ENCODE measurements at regions not wholly inside any gene's neighbourhood (a gene's known extent, or its start where the extent isn't known, plus 50 kb on each side); places are given as distances from the start of the nearest gene placed in this dataset.
"Not testable (repeated sequence)": the region's sequence is repeated elsewhere in the genome, so short reads cannot be mapped to it uniquely, and the experiment has no call there.

- no peak overlapping the region for H3K27ac ChIP-seq (ENCODE audit: low read depth, low read length)
- 76 to 97% (median 81%) methylated on average over 1 of the region's 1 CpG for WGBS, 3 donors
Measured at GRCh38 chr5:125660231-125660895, 762.8 kb upstream of the GRAMD2B start.

GRCh38 chr5:125661584-125661983 lies 761.6 kb upstream of the GRAMD2B start:
- 91 to 98% (median 95%) methylated on average over 1 of the region's 1 CpG for WGBS, 3 donors
- H3K27ac ChIP-seq (ENCODE audit: low read depth, low read length), result no peak overlapping the region

- H3K27ac ChIP-seq (ENCODE audit: low read depth, low read length), result no peak overlapping the region
Measured at GRCh38 chr5:125668884-125669283, 754.3 kb upstream of the GRAMD2B start.

- WGBS, 3 donors, result 80 to 86% (median 86%) methylated on average over 4 of the region's 4 CpGs
- no peak overlapping the region for H3K27ac ChIP-seq (ENCODE audit: low read depth, low read length)
Measured at GRCh38 chr5:125673359-125673950, 749.8 kb upstream of the GRAMD2B start.

GRCh38 chr5:125679522-125679921 lies 743.7 kb upstream of the GRAMD2B start:
- 85 to 92% (median 91%) methylated on average over 1 of the region's 1 CpG for WGBS, 3 donors
- H3K27ac ChIP-seq (ENCODE audit: low read depth, low read length), result no peak overlapping the region

- no peak overlapping the region for H3K27ac ChIP-seq (ENCODE audit: low read depth, low read length)
Measured at GRCh38 chr5:125683669-125684068, 739.5 kb upstream of the GRAMD2B start.

- no peak overlapping the region for H3K27ac ChIP-seq (ENCODE audit: low read depth, low read length)
Measured at GRCh38 chr5:125685771-125686170, 737.4 kb upstream of the GRAMD2B start.

GRCh38 chr5:125691738-125692530 lies 731.3 kb upstream of the GRAMD2B start:
- H3K27ac ChIP-seq (ENCODE audit: low read depth, low read length), result not testable (repeated sequence)
- 94 to 95% (median 95%) methylated on average over 7 of the region's 7 CpGs for WGBS, 3 donors

GRCh38 chr5:125695996-125696655 lies 727.1 kb upstream of the GRAMD2B start:
- no peak overlapping the region for H3K27ac ChIP-seq (ENCODE audit: low read depth, low read length)
- 42 to 62% (median 58%) methylated on average over 4 of the region's 4 CpGs for WGBS, 3 donors

GRCh38 chr5:125696762-125697161 lies 726.4 kb upstream of the GRAMD2B start:
- WGBS, 3 donors, result 65 to 71% (median 65%) methylated on average over 2 of the region's 2 CpGs

GRCh38 chr5:125698420-125698819 lies 724.8 kb upstream of the GRAMD2B start:
- no peak overlapping the region for H3K27ac ChIP-seq (ENCODE audit: low read depth, low read length)
- 40 to 78% (median 70%) methylated on average over 1 of the region's 1 CpG for WGBS, 3 donors

More at GRCh38 chr5:125696762-125697161, 726.4 kb upstream of the GRAMD2B start:
- H3K27ac ChIP-seq (ENCODE audit: low read depth, low read length), result no peak overlapping the region

- H3K27ac ChIP-seq (ENCODE audit: low read depth, low read length), result no peak overlapping the region
- WGBS, 3 donors, result 21 to 38% (median 33%) methylated on average over 2 of the region's 2 CpGs
Measured at GRCh38 chr5:125699860-125700259, 723.3 kb upstream of the GRAMD2B start.

- WGBS, 3 donors, result 12 to 39% (median 26%) methylated on average over 8 of the region's 8 CpGs
- no peak overlapping the region for H3K27ac ChIP-seq (ENCODE audit: low read depth, low read length)
Measured at GRCh38 chr5:125700380-125700861, 722.8 kb upstream of the GRAMD2B start.

GRCh38 chr5:125703616-125704015 lies 719.6 kb upstream of the GRAMD2B start:
- no peak overlapping the region for H3K27ac ChIP-seq (ENCODE audit: low read depth, low read length)

- WGBS, 3 donors, result 51 to 91% (median 87%) methylated on average over 1 of the region's 1 CpG
- H3K27ac ChIP-seq (ENCODE audit: low read depth, low read length), result no peak overlapping the region
Measured at GRCh38 chr5:125704888-125705287, 718.3 kb upstream of the GRAMD2B start.

- WGBS, 3 donors, result 79 to 92% (median 89%) methylated on average over 2 of the region's 2 CpGs
- H3K27ac ChIP-seq (ENCODE audit: low read depth, low read length), result no peak overlapping the region
Measured at GRCh38 chr5:125708583-125708982, 714.6 kb upstream of the GRAMD2B start.

GRCh38 chr5:125710745-125711144 lies 712.5 kb upstream of the GRAMD2B start:
- H3K27ac ChIP-seq (ENCODE audit: low read depth, low read length), result no peak overlapping the region
- 96 to 100% (median 97%) methylated on average over 2 of the region's 2 CpGs for WGBS, 3 donors

- H3K27ac ChIP-seq (ENCODE audit: low read depth, low read length), result no peak overlapping the region
- WGBS, 3 donors, result 39 to 50% (median 47%) methylated on average over 1 of the region's 1 CpG
Measured at GRCh38 chr5:125712397-125712796, 710.8 kb upstream of the GRAMD2B start.
